Esophagus (tissue), 2 donors: ENCODE measurements at regions not wholly inside any gene's neighbourhood (a gene's known extent, or its start where the extent isn't known, plus 50 kb on each side); places are given as distances from the start of the nearest gene placed in this dataset.

Experiments
- H3K27ac ChIP-seq, 2 donors: one replicate each; pipeline ENCODE4 v1.5.1; 2013; ENCODE audit warnings: low read depth in 2 of 2, mild to moderate bottlenecking in 2 of 2, inconsistent platforms in 1 of 2, low read length in 1 of 2, moderate library complexity in 1 of 2
- H3K27me3 ChIP-seq, 2 donors: one replicate each; pipeline ENCODE4 v1.6.1; 2013; ENCODE audit warnings: low read length in 2 of 2, control low read depth in 1 of 2, mild to moderate bottlenecking in 1 of 2; ENCODE audit not compliant: insufficient read depth in 2 of 2, control insufficient read depth in 1 of 2
- H3K36me3 ChIP-seq, 2 donors: one replicate each; pipeline ENCODE4 v1.6.1; 2013; ENCODE audit warnings: low read length in 1 of 2; ENCODE audit not compliant: control insufficient read depth in 2 of 2, insufficient read depth in 2 of 2
- H3K4me1 ChIP-seq, 2 donors: one replicate each; pipeline ENCODE4 v1.6.1; 2013; ENCODE audit warnings: low read length in 1 of 2; ENCODE audit not compliant: control insufficient read depth in 2 of 2, insufficient read depth in 2 of 2
- H3K4me3 ChIP-seq, 2 donors: one replicate each; pipeline ENCODE4 v1.5.1; 2013; ENCODE audit warnings: low read length in 2 of 2, mild to moderate bottlenecking in 2 of 2, low read depth in 1 of 2, moderate library complexity in 1 of 2
- H3K9me3 ChIP-seq, 2 donors: one replicate each; pipeline ENCODE4 v1.6.1; 2013; ENCODE audit warnings: mild to moderate bottlenecking in 2 of 2, low read depth in 1 of 2, low read length in 1 of 2, moderate library complexity in 1 of 2; ENCODE audit not compliant: control insufficient read depth in 2 of 2, insufficient read depth in 1 of 2
- WGBS, 2 donors: extraction: QIAGEN DNeasy Blood & Tissue Kit; methylation state at CpG; one replicate each; pipeline ENCODE4 v1.1.7; 2013; 5-methylcytosine and 5-hydroxymethylcytosine counted together
- donor health status: healthy with polysubstance abuse.
- donor health status: Bipolar disorder and iron deficiency.

DNA sequence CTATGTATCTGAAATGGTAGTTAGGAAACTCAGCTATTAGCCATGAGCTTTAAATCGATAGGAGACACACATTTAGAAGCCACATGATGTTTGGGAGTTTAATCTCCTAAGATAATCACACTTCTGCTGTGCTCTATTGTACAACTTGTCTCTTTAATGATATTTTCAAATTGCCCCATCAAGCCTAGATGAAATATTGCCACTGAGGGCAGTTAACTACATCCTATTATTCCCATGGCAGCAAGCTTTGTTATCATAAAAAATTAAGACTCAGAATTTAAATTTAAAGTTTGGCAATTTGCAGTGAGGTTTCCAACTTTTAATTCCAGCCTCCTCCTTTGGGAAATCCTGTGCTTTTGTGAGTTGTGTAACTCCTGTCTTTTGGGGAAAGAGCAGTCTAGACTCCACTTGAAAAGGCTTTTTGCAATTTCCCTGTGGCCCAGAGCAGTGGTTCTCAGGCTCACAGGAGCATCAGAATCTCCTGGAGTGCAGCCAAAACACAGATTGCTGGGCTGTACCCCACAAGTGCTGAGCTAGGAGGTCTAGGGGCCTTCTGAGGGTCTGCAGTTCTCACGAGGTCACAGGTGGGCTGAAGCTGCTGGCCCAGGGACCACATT, 792.4 kb downstream of the QKI start:
- Histone ChIP-seq H3K27ac (no peak overlapping the region), H3K36me3 (no peaks in the 10 kb centered on the region), H3K27me3 (no peaks in the 10 kb centered on the region), H3K4me1 (no peaks in the 10 kb centered on the region), H3K4me3 (no peak overlapping the region), H3K9me3 (peaks cover 0 to 2% of the 10 kb centered on the region in 2 donors)
- 66 to 70% methylated on average over 2 of the region's 2 CpGs for WGBS, 2 donors

- Histone ChIP-seq H3K4me3 (no peak overlapping the region), H3K9me3 (peaks cover under 1 to 4% of the 10 kb centered on the region in 2 donors), H3K27me3 (no peaks in the 10 kb centered on the region), H3K4me1 (no peaks in the 10 kb centered on the region), H3K27ac (no peak overlapping the region), H3K36me3 (no peaks in the 10 kb centered on the region)
- WGBS, 2 donors, result 71 to 76% methylated on average over 1 of the region's 1 CpG
Measured at GRCh38 chr6:164200071-164200470, 785.6 kb downstream of the QKI start.

DNA sequence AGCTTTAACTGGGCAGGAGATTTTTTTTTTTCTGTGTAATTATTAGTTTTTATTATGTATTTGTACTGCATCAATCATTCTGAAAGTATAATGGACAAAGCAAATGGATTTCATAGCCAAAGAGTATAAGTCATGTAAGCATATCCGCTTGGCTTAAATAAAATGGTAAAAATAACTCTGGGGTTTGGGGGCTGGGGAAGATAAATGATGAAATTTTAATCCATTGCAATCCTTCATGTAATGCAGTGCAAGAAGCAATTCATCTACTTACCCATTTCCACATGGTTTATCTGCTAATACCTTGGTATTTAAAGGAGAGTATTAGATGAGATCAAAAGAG, 781.4 kb downstream of the QKI start:
- WGBS, 2 donors, result 35 to 38% methylated on average over 1 of the region's 1 CpG
- H3K9me3 ChIP-seq, result peaks cover 0 to 2% of the 10 kb centered on the region in 2 donors
- no peaks in the 10 kb centered on the region for H3K36me3 ChIP-seq
- H3K4me3 ChIP-seq, result no peak overlapping the region
- H3K27ac ChIP-seq, result no peak overlapping the region
- H3K27me3 ChIP-seq, result no peaks in the 10 kb centered on the region
- no peaks in the 10 kb centered on the region for H3K4me1 ChIP-seq

DNA sequence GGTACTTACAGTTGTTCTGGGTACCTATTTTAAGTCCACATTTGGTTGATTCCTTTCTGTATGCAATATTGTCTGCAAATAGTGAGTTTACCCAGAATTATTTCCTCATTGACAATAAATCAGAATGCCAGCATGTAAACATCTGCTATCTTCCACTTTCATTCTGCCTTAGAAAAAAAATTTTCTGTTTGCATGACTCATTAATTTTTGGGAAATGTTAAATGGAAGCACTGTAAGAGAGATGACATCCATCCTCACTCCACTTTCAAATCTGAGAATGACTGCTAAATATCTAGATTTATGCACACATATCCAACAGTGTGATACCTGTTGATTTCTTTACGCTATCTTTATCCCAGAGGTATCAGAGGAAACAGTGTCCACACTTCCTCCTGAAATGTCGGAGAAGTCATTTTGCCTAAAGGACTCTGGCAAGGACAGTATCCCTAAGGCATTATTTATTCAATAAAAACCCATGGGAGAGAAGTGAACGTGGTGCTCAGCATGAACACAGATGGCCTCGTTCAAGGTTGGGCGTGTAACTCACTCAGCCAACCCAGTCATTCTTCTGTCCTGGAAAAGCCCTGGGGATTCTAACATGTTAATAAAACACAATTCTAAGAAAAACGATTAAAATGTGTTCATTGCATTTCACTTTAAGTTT, 780.9 kb downstream of the QKI start:
- Histone ChIP-seq H3K36me3 (no peaks in the 10 kb centered on the region), H3K4me3 (no peak overlapping the region), H3K27me3 (no peaks in the 10 kb centered on the region), H3K27ac (no peak overlapping the region), H3K4me1 (no peaks in the 10 kb centered on the region), H3K9me3 (no peaks in the 10 kb centered on the region)
- 43 to 54% methylated on average over 6 of the region's 6 CpGs for WGBS, 2 donors

DNA sequence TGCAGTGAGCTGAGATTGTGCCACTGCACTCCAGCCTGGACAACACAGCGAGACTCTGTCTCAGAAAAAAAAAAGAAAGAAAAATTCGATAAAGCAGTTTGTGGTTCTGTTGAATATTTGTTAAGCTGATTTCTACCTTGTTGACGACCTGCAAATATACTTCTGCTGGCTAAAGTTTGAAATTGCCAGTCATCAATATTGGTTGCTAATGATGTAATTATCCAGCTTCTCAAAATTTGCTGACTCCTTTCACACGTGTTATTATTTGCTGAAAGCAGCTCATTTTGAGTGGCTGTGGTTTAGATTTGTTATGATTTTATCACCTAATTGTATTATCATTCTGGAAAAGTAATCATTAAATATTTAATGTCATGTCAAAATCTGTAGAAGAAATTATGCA, 774.3 kb downstream of the QKI start:
- no peaks in the 10 kb centered on the region for H3K36me3 ChIP-seq
- peaks cover 0 to 2% of the 10 kb centered on the region in 2 donors for H3K4me1 ChIP-seq
- no peaks in the 10 kb centered on the region for H3K27me3 ChIP-seq
- WGBS, 2 donors, result 73 to 81% methylated on average over 4 of the region's 4 CpGs
- H3K27ac ChIP-seq, result no peak overlapping the region
- H3K9me3 ChIP-seq, result peaks cover 0 to 2% of the 10 kb centered on the region in 2 donors
- no peak overlapping the region for H3K4me3 ChIP-seq

DNA sequence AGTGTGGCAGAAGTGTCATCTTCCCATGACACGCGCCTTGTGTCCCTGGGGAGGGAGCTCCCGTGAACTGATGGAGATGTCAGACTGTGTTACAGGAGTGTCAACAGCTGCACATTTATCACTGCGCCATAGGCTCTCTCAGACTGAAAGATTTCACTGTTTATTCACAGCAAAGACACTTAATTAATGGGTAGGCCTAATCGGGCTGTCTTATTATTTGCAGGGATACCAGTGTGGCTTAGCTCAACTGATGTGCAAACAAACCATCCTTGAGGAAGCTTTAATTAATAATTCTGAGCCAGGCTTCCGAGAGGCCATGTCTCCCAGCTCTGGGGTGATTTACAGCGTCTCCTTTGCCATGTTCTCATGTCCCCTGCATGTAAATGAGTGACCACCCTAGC, 771.0 kb downstream of the QKI start:
- H3K4me1 ChIP-seq, result peaks cover 0 to 2% of the 10 kb centered on the region in 2 donors

GRCh38 chr6:164184410-164184809, 769.9 kb downstream of the QKI start:
- H3K9me3 ChIP-seq, result no peaks in the 10 kb centered on the region
- H3K4me3 ChIP-seq, result no peak overlapping the region
- no peaks in the 10 kb centered on the region for H3K27me3 ChIP-seq
- peaks cover 0 to 2% of the 10 kb centered on the region in 2 donors for H3K4me1 ChIP-seq
- 67% methylated on average over 4 of the region's 4 CpGs for WGBS, 2 donors
- no peaks in the 10 kb centered on the region for H3K36me3 ChIP-seq
- no peak overlapping the region for H3K27ac ChIP-seq

More for the DNA sequence above, 771.0 kb downstream of the QKI start:
- Histone ChIP-seq H3K36me3 (no peaks in the 10 kb centered on the region), H3K4me3 (no peak overlapping the region), H3K27me3 (no peaks in the 10 kb centered on the region), H3K9me3 (peaks cover 0 to 2% of the 10 kb centered on the region in 2 donors), H3K27ac (no peak overlapping the region)
- WGBS, 2 donors, result 46 to 54% methylated on average over 7 of the region's 7 CpGs

DNA sequence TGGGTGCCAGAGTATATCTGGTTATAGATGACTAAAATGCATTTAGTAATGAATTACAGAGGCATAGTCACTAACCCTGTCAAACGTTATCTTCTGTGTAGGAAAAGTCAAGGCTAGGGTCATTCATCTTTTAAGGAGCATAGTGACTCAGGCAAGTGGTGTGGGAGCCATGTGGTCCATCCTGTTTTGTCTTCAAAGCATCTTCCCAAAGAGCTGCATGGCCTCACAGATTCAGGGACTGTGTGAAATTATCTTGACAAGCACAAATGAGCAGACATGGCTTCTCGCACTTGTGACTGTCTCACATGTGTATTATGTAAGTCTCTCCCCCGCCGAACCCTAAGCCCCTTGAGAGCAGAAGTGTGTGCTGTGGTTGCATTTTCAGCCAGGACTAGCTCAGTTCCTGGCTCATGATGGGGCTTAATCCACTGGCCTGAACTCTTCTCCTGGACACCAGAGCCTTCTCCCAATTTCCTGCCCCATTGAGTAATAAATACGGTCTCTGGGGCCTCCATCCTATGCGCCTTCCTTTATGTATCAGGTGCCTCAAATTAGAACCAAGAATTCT, 769.1 kb downstream of the QKI start:
- no peaks in the 10 kb centered on the region for H3K9me3 ChIP-seq
- H3K27me3 ChIP-seq, result no peaks in the 10 kb centered on the region
- H3K4me1 ChIP-seq, result peaks cover 0 to 2% of the 10 kb centered on the region in 2 donors
- no peaks in the 10 kb centered on the region for H3K36me3 ChIP-seq
- H3K27ac ChIP-seq, result no peak overlapping the region
- no peak overlapping the region for H3K4me3 ChIP-seq
- WGBS, 2 donors, result 88 to 89% methylated on average over 6 of the region's 6 CpGs

DNA sequence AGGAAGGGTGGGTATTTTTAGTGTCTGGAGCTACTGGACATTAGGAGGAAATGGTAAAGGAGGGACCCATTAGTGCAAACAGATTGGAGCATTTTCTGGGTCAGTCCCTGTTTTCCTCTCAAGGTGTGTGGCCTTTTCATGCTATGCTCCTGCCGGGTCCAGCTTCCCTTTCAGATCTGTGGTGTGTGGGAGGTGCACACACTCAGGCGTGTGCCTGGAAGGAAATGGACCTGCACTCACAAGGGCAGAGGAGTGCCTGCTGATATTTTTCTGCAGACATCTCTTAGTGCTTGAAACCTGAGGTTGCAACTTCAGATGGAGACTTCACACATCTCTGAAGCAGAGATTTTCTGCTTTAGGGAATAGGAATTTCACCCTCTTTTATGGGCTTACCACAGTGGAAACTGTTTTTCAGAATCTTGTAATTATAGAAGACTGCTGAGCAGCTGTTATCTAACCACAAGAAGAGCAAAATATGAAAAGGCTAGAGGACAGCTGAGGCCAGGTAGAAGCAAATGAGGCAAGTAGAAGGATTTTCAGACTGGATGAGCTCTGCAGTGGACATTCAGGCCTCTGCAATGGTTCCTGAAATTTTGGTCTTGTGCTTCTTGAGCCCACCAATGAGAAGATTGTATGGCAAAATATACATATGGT, 764.3 kb downstream of the QKI start:
- Histone ChIP-seq H3K27me3 (no peaks in the 10 kb centered on the region), H3K36me3 (no peaks in the 10 kb centered on the region), H3K4me1 (no peaks in the 10 kb centered on the region), H3K4me3 (no peak overlapping the region), H3K9me3 (no peaks in the 10 kb centered on the region), H3K27ac (no peak overlapping the region)
- WGBS, 2 donors, result 50 to 62% methylated on average over 2 of the region's 2 CpGs
